ENCODE measurements at regions not wholly inside any gene's neighbourhood (a gene's known extent, or its start where the extent isn't known, plus 50 kb on each side); places are given as distances from the start of the nearest gene placed in this dataset.

DNA sequence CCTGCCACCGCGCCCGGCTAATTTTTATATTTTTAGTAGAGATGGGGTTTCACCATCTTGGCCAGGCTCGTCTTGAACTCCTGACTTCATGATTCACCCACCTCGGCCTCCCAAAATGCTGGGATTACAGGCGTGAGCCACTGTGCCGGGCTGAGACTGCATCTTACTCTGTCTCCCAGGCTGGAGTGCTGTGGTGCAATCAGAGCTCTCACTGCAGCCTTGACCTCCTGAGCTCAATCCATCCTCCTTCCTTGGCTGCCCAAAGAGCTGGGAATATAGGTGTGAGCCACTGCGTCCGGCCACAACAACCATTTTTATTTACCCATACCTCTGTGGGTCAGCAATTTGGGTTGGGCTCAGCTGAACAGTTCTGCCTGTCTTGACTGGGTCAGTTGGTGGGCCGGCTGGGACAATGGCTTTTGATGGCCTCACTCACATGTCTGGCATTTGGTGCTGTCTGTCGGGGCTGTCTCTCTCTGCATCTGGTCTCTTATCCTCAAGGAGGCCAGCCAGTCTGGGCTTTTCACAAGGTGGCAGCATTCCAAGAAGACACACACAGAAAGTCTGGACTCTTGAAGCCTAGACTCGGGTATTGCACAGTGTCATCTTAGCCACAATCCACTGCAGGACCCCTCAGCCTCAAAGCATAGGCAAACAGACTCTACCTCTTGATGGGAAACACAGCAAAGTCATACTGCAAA is 116.8 kb upstream of the GATA6 start:
- TF ChIP-seq POLR2A (IDR thresholded peaks at IDR 0.05): no peak
- TF ChIP-seq CTCF (IDR thresholded peaks at IDR 0.05): no peak
